A673 (cell line): ENCODE measurements at regions not wholly inside any gene's neighbourhood (a gene's known extent, or its start where the extent isn't known, plus 50 kb on each side); places are given as distances from the start of the nearest gene placed in this dataset.

Experiments
- BruUV-seq: library from RNA; stranded (reverse); fragments of 400-500 nt; replicated peaks from 2 replicates; lab custom pipeline; 2021; lab: Mats Ljungman, UMichigan
- CTCF ChIA-PET: fragments of 300-600 bp; sonication (Branson Sonifier 250); formaldehyde crosslinking; loops from one replicate; lab custom pipeline; 2022; ENCODE audit warnings: antibody characterized with exemption; lab: Charles Lee
- POLR2A ChIA-PET: fragments of 300-600 bp; sonication (Branson Sonifier 250); formaldehyde crosslinking; loops from one replicate; lab custom pipeline; 2022; ENCODE audit warnings: antibody characterized with exemption; ENCODE audit not compliant: low non-redundant PET; lab: Charles Lee
- DNase-seq: peaks from one replicate; pipeline ENCODE4 v3.0.0-alpha.2; 2015; ENCODE audit warnings: low spot score
- H3K27ac ChIP-seq: fragments of 200-600 bp; sonication (generic); 2 replicates; pipeline ENCODE4 v1.5.1; 2016; ENCODE audit warnings: mixed run types, low read depth, mild to moderate bottlenecking, mixed read lengths, antibody characterized with exemption, low read length; ENCODE audit not compliant: poor library complexity, severe bottlenecking
- H3K27me3 ChIP-seq: fragments of 200-600 bp; sonication (generic); replicated peaks from 2 replicates; pipeline ENCODE4 v1.6.1; 2017; ENCODE audit warnings: mixed run types, low read depth, mild to moderate bottlenecking, mixed read lengths, antibody characterized with exemption, low read length; ENCODE audit not compliant: insufficient read depth, poor library complexity
- H3K36me3 ChIP-seq: fragments of 200-600 bp; sonication (generic); 2 replicates; pipeline ENCODE4 v1.6.1; 2016; ENCODE audit warnings: mixed run types, mild to moderate bottlenecking, mixed read lengths, antibody characterized with exemption, low read length; ENCODE audit not compliant: insufficient read depth, poor library complexity, severe bottlenecking
- H3K4me1 ChIP-seq: fragments of 200-600 bp; sonication (generic); 2 replicates; pipeline ENCODE4 v1.6.1; 2017; ENCODE audit warnings: mixed run types, mild to moderate bottlenecking, mixed read lengths, antibody characterized with exemption, low read length; ENCODE audit not compliant: insufficient read depth, poor library complexity, severe bottlenecking
- H3K4me3 ChIP-seq: fragments of 200-600 bp; sonication (generic); 2 replicates; pipeline ENCODE4 v1.5.1; 2016; ENCODE audit warnings: low read depth, mixed run types, mild to moderate bottlenecking, mixed read lengths, low read length; ENCODE audit not compliant: poor library complexity, severe bottlenecking
- H3K9me3 ChIP-seq: fragments of 200-600 bp; sonication (generic); 2 replicates; pipeline ENCODE4 v1.6.1; 2016; ENCODE audit warnings: mixed run types, low read depth, mild to moderate bottlenecking, mixed read lengths, antibody characterized with exemption, low read length; ENCODE audit not compliant: poor library complexity, severe bottlenecking
- CTCF ChIP-seq: fragments of 300-800, 200-600 bp; sonication (generic); conservative IDR thresholded peaks from 2 replicates; pipeline ENCODE4 v1.5.1; 2017; ENCODE audit warnings: low read depth, mild to moderate bottlenecking, antibody characterized with exemption, low read length, moderate library complexity, mixed read lengths
- EZH2 ChIP-seq: fragments of 200-600 bp; sonication (generic); IDR thresholded peaks from 2 replicates; pipeline ENCODE4 v1.6.1; 2017; ENCODE audit warnings: borderline replicate concordance, low read depth, mild to moderate bottlenecking, mixed read lengths, antibody characterized with exemption, low read length; ENCODE audit not compliant: poor library complexity, severe bottlenecking
- intact Hi-C: fragments of 100-400 bp; cut with micrococcal nuclease; formaldehyde crosslinking; loops from one replicate; pipeline ENCODE4 v1.10.0; 2022; ENCODE audit not compliant: unreplicated experiment

GRCh38 chr17:63193827-63194226, 227.8 kb downstream of the TANC2 start:
- no peak overlapping the region for H3K27ac ChIP-seq
- H3K36me3 ChIP-seq, result no peaks in the 10 kb centered on the region
- no peaks in the 10 kb centered on the region for H3K4me1 ChIP-seq
- no TSS peak for BruUV-seq
- POLR2A ChIA-PET, result no interaction called here
- DNase-seq, result no peak
- H3K4me3 ChIP-seq, result no peak overlapping the region
- TF ChIP-seq CTCF, result no peak
- no peak for TF ChIP-seq EZH2
- H3K27me3 ChIP-seq, result no peaks in the 10 kb centered on the region
- CTCF ChIA-PET, result no interaction called here
- intact Hi-C loops, result no loop called here
- no peaks in the 10 kb centered on the region for H3K9me3 ChIP-seq

- ChIA-PET CTCF (no interaction called here), POLR2A (no interaction called here)
- Histone ChIP-seq H3K4me3 (no peak overlapping the region), H3K36me3 (no peaks in the 10 kb centered on the region), H3K4me1 (no peaks in the 10 kb centered on the region), H3K27me3 (no peaks in the 10 kb centered on the region), H3K27ac (no peak overlapping the region), H3K9me3 (no peaks in the 10 kb centered on the region)
- intact Hi-C loops, result no loop called here
- no peak for DNase-seq
- TF ChIP-seq EZH2, result no peak
- TF ChIP-seq CTCF, result no peak
- BruUV-seq, result no TSS peak
Measured at GRCh38 chr17:63196772-63197335, 230.8 kb downstream of the TANC2 start.

- Histone ChIP-seq H3K27ac (no peak overlapping the region), H3K27me3 (no peaks in the 10 kb centered on the region), H3K4me3 (no peak overlapping the region), H3K36me3 (no peaks in the 10 kb centered on the region), H3K9me3 (no peaks in the 10 kb centered on the region), H3K4me1 (no peaks in the 10 kb centered on the region)
- intact Hi-C loops, result no loop called here
- no peak for DNase-seq
- ChIA-PET CTCF (no interaction called here), POLR2A (no interaction called here)
- no TSS peak for BruUV-seq
- TF ChIP-seq CTCF (no peak), EZH2 (no peak)
Measured at GRCh38 chr17:63203652-63204051, 237.6 kb downstream of the TANC2 start.
